ENCODE measurements at regions not wholly inside any gene's neighbourhood (a gene's known extent, or its start where the extent isn't known, plus 50 kb on each side); places are given as distances from the start of the nearest gene placed in this dataset.
A peak's percentile ranks its signal among the peaks of the same experiment; 100 is the strongest.

DNA sequence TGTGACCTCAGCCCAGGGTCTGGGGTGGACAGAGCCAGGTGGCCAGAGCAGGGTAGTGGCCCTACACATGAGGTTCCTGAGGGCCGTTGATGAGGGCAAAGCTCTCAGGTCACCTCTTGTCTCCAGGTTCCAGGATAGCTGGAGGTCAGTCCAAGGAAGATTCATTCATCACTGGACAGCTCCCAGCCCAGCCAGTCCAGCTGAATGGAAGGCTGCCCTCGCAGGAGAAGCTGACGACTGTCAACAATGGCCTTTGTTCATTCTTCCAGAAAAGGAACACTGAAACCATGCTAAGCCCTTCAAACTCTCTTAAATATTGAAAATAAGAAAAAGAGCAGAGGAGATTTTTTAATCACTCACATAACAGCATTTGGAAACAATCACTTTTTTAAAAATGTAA, 169.7 kb upstream of the TBCA start:
- DNase-seq (ENCODE audit: low spot score), result peak; percentile 30
- TF ChIP-seq EZH2phosphoT487 (IDR thresholded peaks at IDR 0.05) (no peak), EZH2 (IDR thresholded peaks at IDR 0.05) (no peak)
- TF ChIP-seq, protein P1, sequence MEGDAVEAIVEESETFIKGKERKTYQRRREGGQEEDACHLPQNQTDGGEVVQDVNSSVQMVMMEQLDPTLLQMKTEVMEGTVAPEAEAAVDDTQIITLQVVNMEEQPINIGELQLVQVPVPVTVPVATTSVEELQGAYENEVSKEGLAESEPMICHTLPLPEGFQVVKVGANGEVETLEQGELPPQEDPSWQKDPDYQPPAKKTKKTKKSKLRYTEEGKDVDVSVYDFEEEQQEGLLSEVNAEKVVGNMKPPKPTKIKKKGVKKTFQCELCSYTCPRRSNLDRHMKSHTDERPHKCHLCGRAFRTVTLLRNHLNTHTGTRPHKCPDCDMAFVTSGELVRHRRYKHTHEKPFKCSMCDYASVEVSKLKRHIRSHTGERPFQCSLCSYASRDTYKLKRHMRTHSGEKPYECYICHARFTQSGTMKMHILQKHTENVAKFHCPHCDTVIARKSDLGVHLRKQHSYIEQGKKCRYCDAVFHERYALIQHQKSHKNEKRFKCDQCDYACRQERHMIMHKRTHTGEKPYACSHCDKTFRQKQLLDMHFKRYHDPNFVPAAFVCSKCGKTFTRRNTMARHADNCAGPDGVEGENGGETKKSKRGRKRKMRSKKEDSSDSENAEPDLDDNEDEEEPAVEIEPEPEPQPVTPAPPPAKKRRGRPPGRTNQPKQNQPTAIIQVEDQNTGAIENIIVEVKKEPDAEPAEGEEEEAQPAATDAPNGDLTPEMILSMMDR (IDR thresholded peaks at IDR 0.05), result no peak

DNA sequence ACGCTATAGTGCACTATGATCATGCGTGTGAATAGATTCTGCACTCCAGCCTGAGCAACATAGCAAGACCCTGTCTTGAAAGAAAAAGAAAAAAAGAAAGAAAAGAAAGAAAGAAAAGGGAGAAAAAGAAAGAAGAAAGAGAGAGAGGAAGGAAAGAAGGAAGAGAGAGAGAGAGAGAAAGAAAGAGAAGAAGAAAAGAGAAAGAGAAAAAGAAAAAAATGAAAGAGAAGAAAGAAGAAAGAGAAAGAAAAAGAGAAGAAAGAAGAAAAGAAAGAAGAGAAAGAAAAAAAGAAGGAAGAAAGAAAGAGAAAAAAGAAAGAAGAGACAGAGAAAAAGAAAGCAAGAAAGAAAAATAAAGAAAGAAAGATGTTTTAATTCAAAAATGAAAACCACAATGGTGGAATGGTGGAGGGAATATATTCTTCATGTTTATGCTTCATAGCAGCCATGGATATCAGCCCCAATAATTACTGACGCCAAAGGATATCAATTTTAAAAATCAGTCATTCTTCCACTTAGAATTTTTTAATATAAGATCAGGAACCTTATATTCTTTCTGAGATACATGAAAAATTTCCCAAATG, 168.7 kb upstream of the TBCA start:
- H3K36me3 Mint-ChIP-seq, result no peaks in the 10 kb centered on the region
- TF ChIP-seq EZH2phosphoT487 (IDR thresholded peaks at IDR 0.05), result no peak
- TF ChIP-seq EZH2 (IDR thresholded peaks at IDR 0.05), result no peak
- TF ChIP-seq, protein P1 (IDR thresholded peaks at IDR 0.05), result no peak

More for the DNA sequence above, 169.7 kb upstream of the TBCA start:
- H3K27ac ChIP-seq, result no peak overlapping the region
- no peak overlapping the region for H3K9ac ChIP-seq
- no peaks in the 10 kb centered on the region for H3K36me3 ChIP-seq
- Mint-ChIP-seq H3K9me3 (peaks cover under 1% of the 10 kb centered on the region), H3K36me3 (no peaks in the 10 kb centered on the region), H3K4me1 (peaks cover 13% of the 10 kb centered on the region), H3K27me3 (ENCODE audit: insufficient read depth, low read depth) (peaks cover 24% of the 10 kb centered on the region), H3K4me3 (no peak overlapping the region), H3K27ac (no peak overlapping the region)
- no peak overlapping the region for H2AFZ ChIP-seq (replicated peaks)
- no peaks in the 10 kb centered on the region for H3K9me3 ChIP-seq (ENCODE audit: low read depth)
- H3K4me1 ChIP-seq, result peaks cover 3% of the 10 kb centered on the region
- peaks cover 33% of the 10 kb centered on the region for H3K27me3 ChIP-seq
- H3F3A ChIP-seq (ENCODE audit: low read depth), result no peaks in the 10 kb centered on the region
- H3K4me2 ChIP-seq, result no peak overlapping the region
- H3K79me2 ChIP-seq (ENCODE audit: low read depth), result no peaks in the 10 kb centered on the region
- no peak overlapping the region for H3K4me3 ChIP-seq
- no peaks in the 10 kb centered on the region for H4K20me1 ChIP-seq (ENCODE audit: low read depth)

DNA sequence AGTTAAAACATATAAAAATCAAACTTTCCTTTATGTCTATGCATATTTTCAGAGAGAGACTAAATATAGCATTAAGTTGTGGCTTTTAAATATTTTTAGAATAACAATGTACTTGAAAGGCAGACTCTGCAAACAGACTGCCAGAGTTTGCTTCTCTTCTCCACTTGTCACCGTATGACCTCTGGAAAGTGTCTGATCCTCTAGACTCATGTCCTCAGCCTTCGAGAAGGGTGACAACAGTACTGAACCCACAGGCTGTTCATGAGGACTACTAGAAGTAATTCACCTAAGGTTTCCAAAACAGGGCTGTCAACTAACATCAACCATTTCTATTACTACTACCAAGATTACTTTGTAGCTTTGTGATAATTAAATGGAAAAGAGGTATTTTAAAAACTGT, 167.7 kb upstream of the TBCA start:
- Histone ChIP-seq H2AFZ (replicated peaks) (no peak overlapping the region), H3K27me3 (peaks cover 13% of the 10 kb centered on the region), H3K27ac (no peak overlapping the region), H3K9me3 (ENCODE audit: low read depth) (no peaks in the 10 kb centered on the region), H3K4me3 (no peak overlapping the region), H3F3A (ENCODE audit: low read depth) (no peaks in the 10 kb centered on the region), H3K9ac (no peak overlapping the region), H3K79me2 (ENCODE audit: low read depth) (no peaks in the 10 kb centered on the region), H3K4me1 (peaks cover 3% of the 10 kb centered on the region), H4K20me1 (ENCODE audit: low read depth) (no peaks in the 10 kb centered on the region), H3K4me2 (no peak overlapping the region), H3K36me3 (no peaks in the 10 kb centered on the region)
- Mint-ChIP-seq H3K27ac (no peak overlapping the region), H3K4me3 (no peak overlapping the region), H3K27me3 (ENCODE audit: insufficient read depth, low read depth) (peaks cover 15% of the 10 kb centered on the region), H3K4me1 (peaks cover 13% of the 10 kb centered on the region), H3K36me3 (no peaks in the 10 kb centered on the region), H3K9me3 (peaks cover 8% of the 10 kb centered on the region)
- DNase-seq (ENCODE audit: low spot score), result no peak
- no peak for TF ChIP-seq EZH2phosphoT487 (IDR thresholded peaks at IDR 0.05)
- TF ChIP-seq EZH2 (IDR thresholded peaks at IDR 0.05), result no peak
- TF ChIP-seq, protein P1 (IDR thresholded peaks at IDR 0.05), result no peak

More for the DNA sequence above, 168.7 kb upstream of the TBCA start:
- peaks cover 21% of the 10 kb centered on the region for H3K27me3 Mint-ChIP-seq (ENCODE audit: insufficient read depth, low read depth)
- Histone ChIP-seq H3K27me3 (peaks cover 23% of the 10 kb centered on the region), H3K4me1 (peaks cover 3% of the 10 kb centered on the region), H3K4me3 (no peak overlapping the region), H2AFZ (replicated peaks) (no peak overlapping the region), H3K36me3 (no peaks in the 10 kb centered on the region), H3K9me3 (ENCODE audit: low read depth) (no peaks in the 10 kb centered on the region), H4K20me1 (ENCODE audit: low read depth) (no peaks in the 10 kb centered on the region), H3F3A (ENCODE audit: low read depth) (no peaks in the 10 kb centered on the region), H3K9ac (no peak overlapping the region), H3K27ac (no peak overlapping the region), H3K79me2 (ENCODE audit: low read depth) (no peaks in the 10 kb centered on the region), H3K4me2 (no peak overlapping the region)
- H3K4me1 Mint-ChIP-seq, result peaks cover 13% of the 10 kb centered on the region
- H3K4me3 Mint-ChIP-seq, result no peak overlapping the region
- no peak for DNase-seq (ENCODE audit: low spot score)
- peaks cover 8% of the 10 kb centered on the region for H3K9me3 Mint-ChIP-seq
- H3K27ac Mint-ChIP-seq, result no peak overlapping the region
